OCI-LY3 (cell line): ENCODE measurements at regions not wholly inside any gene's neighbourhood (a gene's known extent, or its start where the extent isn't known, plus 50 kb on each side); places are given as distances from the start of the nearest gene placed in this dataset.
A peak's percentile ranks its signal among the peaks of the same experiment; 100 is the strongest.

Experiments
- H2AFZ ChIP-seq: fragments of 200-600, 300-600 bp; shearing (Covaris generic); 2 replicates; pipeline ENCODE4 v1.6.0; 2014; ENCODE audit warnings: antibody characterized with exemption, low read depth, low read length
- H3K27ac ChIP-seq: fragments of 200-600, 300-600 bp; sonication (generic); 2 replicates; pipeline ENCODE4 v1.5.1; 2014; ENCODE audit warnings: mild to moderate bottlenecking, low read length, moderate library complexity, mixed read lengths
- H3K27me3 ChIP-seq: fragments of 200-600, 300-600 bp; sonication (generic); 2 replicates; pipeline ENCODE4 v1.6.1; 2014; ENCODE audit warnings: low read depth, low read length, mixed read lengths
- H3K36me3 ChIP-seq: fragments of 200-600, 300-600 bp; sonication (generic); replicated peaks from 2 replicates; pipeline ENCODE3; 2014; ENCODE audit warnings: low read depth, low read length, mixed read lengths
- H3K4me1 ChIP-seq: fragments of 300-600, 200-600 bp; sonication (generic); 2 replicates; pipeline ENCODE4 v1.6.1; 2014; ENCODE audit warnings: low read length, mixed read lengths
- H3K4me2 ChIP-seq: fragments of 200-600, 300-600 bp; sonication (generic); 2 replicates; pipeline ENCODE4 v1.6.1; 2014; ENCODE audit warnings: low read length, mixed read lengths
- H3K4me3 ChIP-seq: fragments of 300-600, 200-600 bp; sonication (generic); 2 replicates; pipeline ENCODE4 v1.5.1; 2014; ENCODE audit warnings: antibody characterized with exemption, mild to moderate bottlenecking, low read length, moderate library complexity
- H3K79me2 ChIP-seq: fragments of 300-600, 200-600 bp; shearing (Covaris generic); 2 replicates; pipeline ENCODE4 v1.6.1; 2014; ENCODE audit warnings: mild to moderate bottlenecking, low read length, mixed read lengths
- H3K9ac ChIP-seq: fragments of 300-600, 200-600 bp; shearing (Covaris generic); 2 replicates; pipeline ENCODE4 v1.6.0; 2014; ENCODE audit warnings: mild to moderate bottlenecking, low read length, moderate library complexity
- H3K9me3 ChIP-seq: fragments of 200-600, 300-600 bp; shearing (Covaris generic); 2 replicates; pipeline ENCODE4 v1.6.1; 2014; ENCODE audit warnings: low read length, mixed read lengths; ENCODE audit not compliant: insufficient read depth
- H4K20me1 ChIP-seq: fragments of 200-600, 300-600 bp; sonication (generic); 2 replicates; pipeline ENCODE4 v1.6.1; 2016; ENCODE audit warnings: low read length, mixed read lengths; ENCODE audit not compliant: insufficient read depth
- CTCF ChIP-seq: fragments of 200-600, 300-600 bp; sonication (generic); IDR thresholded peaks from 2 replicates; pipeline ENCODE4 v1.5.1; 2014; ENCODE audit warnings: antibody characterized with exemption, low read length, low read depth
- EZH2phosphoT487 ChIP-seq: fragments of 200-600 bp; shearing (Covaris generic); IDR thresholded peaks from 2 replicates; pipeline ENCODE4 v1.6.1; 2018; ENCODE audit warnings: antibody characterized with exemption, mixed run types, low read depth

- no peak overlapping the region for H2AFZ ChIP-seq
- no peaks in the 10 kb centered on the region for H3K79me2 ChIP-seq
- H3K27me3 ChIP-seq = no peaks in the 10 kb centered on the region
- TF ChIP-seq CTCF (no peak), EZH2phosphoT487 (no peak)
- peaks cover 11% of the 10 kb centered on the region for H3K4me1 ChIP-seq
- H4K20me1 ChIP-seq = no peaks in the 10 kb centered on the region
- no peak overlapping the region for H3K4me2 ChIP-seq
- H3K36me3 ChIP-seq = no peaks in the 10 kb centered on the region
- no peaks in the 10 kb centered on the region for H3K9me3 ChIP-seq
- no peak overlapping the region for H3K4me3 ChIP-seq
- no peak overlapping the region for H3K9ac ChIP-seq
- no peak overlapping the region for H3K27ac ChIP-seq
Measured at GRCh38 chrX:30085571-30085970, 129.8 kb upstream of the MAGEB2 start.

- Histone ChIP-seq H3K27ac (no peak overlapping the region), H3K9ac (no peak overlapping the region), H3K79me2 (no peaks in the 10 kb centered on the region), H3K9me3 (no peaks in the 10 kb centered on the region), H3K4me2 (no peak overlapping the region), H3K4me1 (no peaks in the 10 kb centered on the region; the same call in 1 of the 2 replicates), H3K36me3 (no peaks in the 10 kb centered on the region), H3K4me3 (no peak overlapping the region), H3K27me3 (no peaks in the 10 kb centered on the region), H4K20me1 (no peaks in the 10 kb centered on the region), H2AFZ (no peak overlapping the region)
- TF ChIP-seq CTCF = no peak
- TF ChIP-seq EZH2phosphoT487 = no peak
Measured at GRCh38 chrX:30111431-30111830, 103.9 kb upstream of the MAGEB2 start.

GRCh38 chrX:30141966-30142365 is 73.4 kb upstream of the MAGEB2 start:
- Histone ChIP-seq H3K27me3 (no peaks in the 10 kb centered on the region), H3K27ac (no peak overlapping the region), H2AFZ (no peak overlapping the region), H3K9ac (no peak overlapping the region), H3K9me3 (no peaks in the 10 kb centered on the region), H3K4me2 (no peak overlapping the region), H3K79me2 (no peaks in the 10 kb centered on the region), H3K4me1 (no peaks in the 10 kb centered on the region), H4K20me1 (no peaks in the 10 kb centered on the region), H3K36me3 (no peaks in the 10 kb centered on the region), H3K4me3 (no peak overlapping the region)
- TF ChIP-seq CTCF (peak; percentile 50), EZH2phosphoT487 (no peak)

GRCh38 chrX:30144221-30144620 is 71.1 kb upstream of the MAGEB2 start:
- Histone ChIP-seq H3K4me2 (no peak overlapping the region), H3K36me3 (no peaks in the 10 kb centered on the region), H3K79me2 (no peaks in the 10 kb centered on the region), H4K20me1 (no peaks in the 10 kb centered on the region), H2AFZ (no peak overlapping the region), H3K27me3 (no peaks in the 10 kb centered on the region), H3K9me3 (no peaks in the 10 kb centered on the region), H3K9ac (no peak overlapping the region), H3K4me1 (no peaks in the 10 kb centered on the region), H3K4me3 (no peak overlapping the region), H3K27ac (no peak overlapping the region)
- TF ChIP-seq CTCF (no peak), EZH2phosphoT487 (no peak)
